Sigmoid colon (tissue), 4 donors: ENCODE measurements at regions not wholly inside any gene's neighbourhood (a gene's known extent, or its start where the extent isn't known, plus 50 kb on each side); places are given as distances from the start of the nearest gene placed in this dataset.

ENCODE experiments used
- CTCF ChIP-seq, 4 experiments: fragments of 450-650 bp in 3 of 4; fragments of 200-600 bp in 1 of 4; IDR thresholded peaks; one replicate each; pipeline ENCODE4 v1.5.1; 2016 to 2019; ENCODE audit warnings: antibody characterized with exemption in 4 of 4, mild to moderate bottlenecking in 3 of 4, moderate library complexity in 2 of 4
- EP300 ChIP-seq, 4 donors: sonication (generic); formaldehyde crosslinking; IDR thresholded peaks; one replicate each; pipeline ENCODE4 v1.6.1; 2017; ENCODE audit warnings: antibody characterized with exemption in 4 of 4
- POLR2A ChIP-seq, 2 donors: fragments of 450-650 bp; IDR thresholded peaks; one replicate each; pipeline ENCODE4 v1.6.1; 2016; ENCODE audit warnings: antibody characterized with exemption in 2 of 2, mild to moderate bottlenecking in 2 of 2, moderate library complexity in 2 of 2
- POLR2AphosphoS5 ChIP-seq, 4 donors: sonication (generic); formaldehyde crosslinking; IDR thresholded peaks; one replicate each; pipeline ENCODE4 v1.6.1; 2017; ENCODE audit warnings: antibody characterized with exemption in 4 of 4

DNA sequence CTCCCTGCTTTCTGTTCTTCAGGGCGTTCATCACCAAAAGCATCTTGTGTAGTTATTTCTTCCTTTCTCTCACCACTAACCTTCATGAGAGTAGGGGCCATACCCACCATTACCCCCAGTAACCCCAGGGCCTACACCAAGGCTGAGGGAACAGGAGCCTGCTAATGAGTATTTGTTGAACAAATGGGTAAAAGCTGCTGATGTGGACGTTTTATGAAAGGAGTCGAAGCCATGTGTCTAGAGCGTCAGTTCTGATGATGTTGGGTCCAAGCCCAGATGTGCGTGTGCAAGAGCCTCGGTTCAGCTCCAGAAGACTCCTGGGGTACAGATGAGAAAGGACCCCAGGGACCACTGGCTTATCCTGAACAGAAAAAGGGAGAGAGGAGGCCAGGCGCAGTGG lies 77.1 kb upstream of the TBC1D3K start:
- TF ChIP-seq CTCF (IDR thresholded peaks at IDR 0.05), result no peak
- TF ChIP-seq POLR2A (IDR thresholded peaks at IDR 0.05), result no peak
- no peak for TF ChIP-seq EP300 (IDR thresholded peaks at IDR 0.05)
- TF ChIP-seq POLR2AphosphoS5 (IDR thresholded peaks at IDR 0.05), result no peak
